ENCODE measurements at regions not wholly inside any gene's neighbourhood (a gene's known extent, or its start where the extent isn't known, plus 50 kb on each side); places are given as distances from the start of the nearest gene placed in this dataset.

DNA sequence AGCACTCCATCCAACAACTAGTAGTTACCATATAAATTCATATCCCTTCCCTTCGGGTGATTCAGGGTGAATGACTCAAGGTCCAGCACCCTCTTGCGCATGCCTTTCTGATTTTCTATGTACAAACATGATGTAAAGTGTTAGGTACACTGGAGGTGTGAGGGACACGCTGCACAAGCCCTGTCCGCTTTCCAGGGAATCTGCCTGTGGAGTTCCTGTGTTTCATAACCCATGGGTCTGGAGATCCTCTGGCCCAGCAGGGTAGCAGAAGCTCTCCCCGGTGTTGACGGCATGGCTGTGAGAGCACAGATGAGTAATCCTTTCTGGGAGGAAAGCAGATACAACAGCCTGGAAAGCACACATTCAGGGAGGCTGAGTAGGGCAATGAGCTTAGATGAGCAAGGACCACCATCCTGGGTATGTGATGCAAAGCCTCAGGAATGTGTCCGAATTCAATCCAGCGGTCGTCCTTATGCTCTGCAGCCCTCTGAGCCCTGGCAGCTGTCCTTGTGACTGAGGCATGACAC is 142.9 kb upstream of the TP63 start:
- TF ChIP-seq, protein P1, sequence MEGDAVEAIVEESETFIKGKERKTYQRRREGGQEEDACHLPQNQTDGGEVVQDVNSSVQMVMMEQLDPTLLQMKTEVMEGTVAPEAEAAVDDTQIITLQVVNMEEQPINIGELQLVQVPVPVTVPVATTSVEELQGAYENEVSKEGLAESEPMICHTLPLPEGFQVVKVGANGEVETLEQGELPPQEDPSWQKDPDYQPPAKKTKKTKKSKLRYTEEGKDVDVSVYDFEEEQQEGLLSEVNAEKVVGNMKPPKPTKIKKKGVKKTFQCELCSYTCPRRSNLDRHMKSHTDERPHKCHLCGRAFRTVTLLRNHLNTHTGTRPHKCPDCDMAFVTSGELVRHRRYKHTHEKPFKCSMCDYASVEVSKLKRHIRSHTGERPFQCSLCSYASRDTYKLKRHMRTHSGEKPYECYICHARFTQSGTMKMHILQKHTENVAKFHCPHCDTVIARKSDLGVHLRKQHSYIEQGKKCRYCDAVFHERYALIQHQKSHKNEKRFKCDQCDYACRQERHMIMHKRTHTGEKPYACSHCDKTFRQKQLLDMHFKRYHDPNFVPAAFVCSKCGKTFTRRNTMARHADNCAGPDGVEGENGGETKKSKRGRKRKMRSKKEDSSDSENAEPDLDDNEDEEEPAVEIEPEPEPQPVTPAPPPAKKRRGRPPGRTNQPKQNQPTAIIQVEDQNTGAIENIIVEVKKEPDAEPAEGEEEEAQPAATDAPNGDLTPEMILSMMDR (IDR thresholded peaks at IDR 0.05) = no peak
- no peak for TF ChIP-seq POLR2AphosphoS5 (IDR thresholded peaks at IDR 0.05)
